ENCODE measurements at regions not wholly inside any gene's neighbourhood (a gene's known extent, or its start where the extent isn't known, plus 50 kb on each side); places are given as distances from the start of the nearest gene placed in this dataset.

- DNase-seq: no peak
These were observed 131.9 kb downstream of the GPR37 start for GRCh38 chr7:124633740-124634139.

- DNase-seq: no peak
These were observed 135.2 kb downstream of the GPR37 start for GRCh38 chr7:124630395-124630794.

GRCh38 chr7:124618871-124619270 lies 146.7 kb downstream of the GPR37 start:
- DNase-seq: peak; percentile 62

- DNase-seq: peak; percentile 38
These were observed 147.5 kb downstream of the GPR37 start for GRCh38 chr7:124618051-124618450.

- peak; percentile 75 for DNase-seq
These were observed 162.5 kb downstream of the GPR37 start for GRCh38 chr7:124603066-124603465.

GRCh38 chr7:124597509-124597908 lies 168.1 kb downstream of the GPR37 start:
- DNase-seq: no peak

- no peak for DNase-seq
These were observed 168.7 kb downstream of the GPR37 start for GRCh38 chr7:124596881-124597280.

- no peak for DNase-seq
These were observed 174.8 kb downstream of the GPR37 start for GRCh38 chr7:124590814-124591213.

- no peak for DNase-seq
These were observed 188.3 kb downstream of the GPR37 start for GRCh38 chr7:124577256-124577655.

GRCh38 chr7:124575176-124575575 lies 190.4 kb downstream of the GPR37 start:
- DNase-seq: peak; percentile 4

- no peak for DNase-seq
These were observed 195.0 kb downstream of the GPR37 start for GRCh38 chr7:124570558-124570957.

GRCh38 chr7:124566583-124566982 lies 199.0 kb downstream of the GPR37 start:
- peak; percentile 94 for DNase-seq

- no peak for DNase-seq
These were observed 208.0 kb downstream of the GPR37 start for GRCh38 chr7:124557587-124557986.

GRCh38 chr7:124557101-124557500 lies 208.5 kb downstream of the GPR37 start:
- DNase-seq: no peak

GRCh38 chr7:124553502-124553901 lies 212.1 kb downstream of the GPR37 start:
- DNase-seq: no peak

GRCh38 chr7:124552217-124552616 lies 213.4 kb downstream of the GPR37 start:
- DNase-seq: peak; percentile 25

- peak; percentile 34 for DNase-seq
These were observed 215.6 kb downstream of the GPR37 start for GRCh38 chr7:124550036-124550435.

- no peak for DNase-seq
These were observed 223.1 kb downstream of the GPR37 start for GRCh38 chr7:124542476-124542875.

- peak; percentile 57 for DNase-seq
These were observed 229.3 kb downstream of the GPR37 start for GRCh38 chr7:124536156-124536762.

- DNase-seq: peak; percentile 72
These were observed 233.4 kb downstream of the GPR37 start for GRCh38 chr7:124532166-124532565.

GRCh38 chr7:124516911-124517310 lies 248.7 kb downstream of the GPR37 start:
- no peak for DNase-seq

- no peak for DNase-seq
These were observed 250.3 kb downstream of the GPR37 start for GRCh38 chr7:124515106-124515830.

- DNase-seq: no peak
These were observed 251.1 kb downstream of the GPR37 start for GRCh38 chr7:124514471-124514870.

GRCh38 chr7:124497176-124497575 lies 268.4 kb downstream of the GPR37 start:
- DNase-seq: no peak

- DNase-seq: no peak
These were observed 275.7 kb downstream of the GPR37 start for GRCh38 chr7:124489925-124490324.

All from EL (cell line).